HG02623 (cell line): ENCODE measurements at regions not wholly inside any gene's neighbourhood (a gene's known extent, or its start where the extent isn't known, plus 50 kb on each side); places are given as distances from the start of the nearest gene placed in this dataset.

ENCODE experiments used
- ATAC-seq: cut with Tn5 transposase; IDR thresholded peaks from one replicate; pipeline ENCODE4 v1.9.1; 2021; ENCODE audit warnings: moderate library complexity; ENCODE audit not compliant: unreplicated experiment

DNA sequence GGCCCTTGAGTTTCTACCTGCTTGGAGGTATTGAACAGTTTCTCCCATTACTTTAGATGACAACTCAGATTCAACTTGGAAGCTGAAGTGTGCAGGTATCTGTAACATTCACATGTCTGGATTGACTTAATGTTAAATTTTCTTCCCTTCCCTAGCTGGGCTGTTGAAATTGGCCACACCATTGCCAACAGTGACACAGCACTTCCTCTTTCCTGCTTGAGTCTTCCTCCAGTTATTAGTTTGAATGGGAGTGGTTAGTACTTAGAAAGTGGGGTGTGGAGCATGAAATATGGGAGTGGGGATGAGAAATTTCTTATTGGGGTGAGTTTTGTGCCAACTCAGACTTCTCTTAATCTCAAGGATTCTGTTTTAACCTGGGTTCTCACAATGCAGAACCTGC lies 454.9 kb downstream of the KCNJ2 start:
- ATAC-seq: no peak

DNA sequence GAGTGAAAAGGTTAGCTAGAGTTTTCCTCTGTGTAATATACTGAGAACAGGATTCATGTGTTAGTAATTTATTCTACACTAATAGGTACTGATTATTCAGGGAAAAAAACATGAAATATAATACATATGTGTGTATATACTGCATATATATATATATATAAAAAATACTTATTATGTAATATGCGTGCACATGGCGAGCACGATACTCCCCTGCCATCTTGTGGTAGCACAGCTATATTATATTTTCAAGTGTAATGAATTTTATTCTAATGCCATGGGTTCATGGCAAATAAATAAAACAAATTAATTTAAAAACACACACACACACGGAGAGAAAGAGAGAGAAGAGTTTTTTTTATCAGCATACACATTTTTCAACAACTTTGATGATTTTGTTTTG lies 460.6 kb downstream of the KCNJ2 start:
- ATAC-seq: no peak

DNA sequence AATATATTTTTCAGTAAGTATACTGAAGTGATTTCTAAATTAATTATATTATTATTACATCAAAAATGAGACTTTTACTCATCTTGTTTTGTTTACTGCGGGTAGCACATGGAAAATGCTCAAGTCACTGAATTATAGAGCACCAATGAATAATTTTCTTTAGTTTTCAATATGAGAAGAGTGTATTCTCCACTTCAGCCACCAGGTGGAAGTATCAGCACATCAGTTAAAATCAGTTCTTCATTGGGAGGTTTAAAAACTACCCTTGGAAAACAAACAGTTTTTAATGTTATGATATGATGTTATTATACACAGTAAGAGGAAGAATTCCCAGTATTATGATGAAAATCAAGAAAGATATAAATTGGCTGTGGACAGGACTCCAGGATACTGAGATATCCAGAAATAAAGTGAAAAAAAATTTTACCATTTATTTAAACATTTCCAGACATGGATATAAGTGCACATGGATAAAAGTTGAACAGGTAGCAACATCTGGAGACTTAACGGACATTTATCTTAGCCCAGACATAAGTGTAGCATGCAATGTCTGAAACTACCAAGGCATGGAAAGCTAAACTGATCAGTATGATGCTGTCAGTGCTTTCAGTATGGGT lies 467.3 kb downstream of the KCNJ2 start:
- no peak for ATAC-seq

DNA sequence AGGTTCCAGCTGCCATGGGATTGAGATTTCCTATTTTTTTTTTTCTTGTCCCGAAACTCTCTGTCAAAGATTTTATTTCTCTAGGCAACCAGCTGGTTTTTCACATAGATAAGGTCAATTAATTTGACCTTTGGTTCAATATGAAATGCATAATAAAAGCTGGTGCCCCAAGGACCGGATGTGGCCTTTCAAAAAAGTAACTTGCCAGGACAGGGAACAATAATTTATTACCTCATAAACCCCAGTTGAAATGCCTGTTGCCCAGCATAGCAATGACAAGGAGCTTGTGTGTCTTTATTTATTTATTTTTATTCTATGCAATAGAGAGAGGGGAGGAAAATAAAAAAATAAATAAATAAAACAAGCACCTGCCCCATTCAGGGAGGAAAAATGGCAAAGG lies 472.7 kb downstream of the KCNJ2 start:
- ATAC-seq: no peak

DNA sequence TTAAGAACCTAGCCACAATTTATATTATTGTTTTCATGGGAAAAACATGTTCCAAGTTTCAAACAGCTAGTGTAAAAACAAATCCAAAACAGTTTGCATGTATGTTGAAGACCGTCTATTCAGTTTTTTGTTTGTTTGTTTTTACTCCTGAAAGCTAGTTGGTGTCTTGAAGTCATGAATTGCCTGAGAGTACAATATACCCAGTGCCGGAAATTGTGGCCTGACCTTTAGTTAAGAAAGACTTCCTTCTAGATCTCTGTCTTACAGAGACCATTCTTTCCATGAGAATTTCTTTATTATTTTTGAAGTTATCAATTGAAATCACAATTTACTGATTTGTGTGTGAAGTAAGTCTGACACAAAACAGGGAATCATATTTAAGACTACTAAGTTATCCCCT lies 474.8 kb downstream of the KCNJ2 start:
- ATAC-seq: no peak

DNA sequence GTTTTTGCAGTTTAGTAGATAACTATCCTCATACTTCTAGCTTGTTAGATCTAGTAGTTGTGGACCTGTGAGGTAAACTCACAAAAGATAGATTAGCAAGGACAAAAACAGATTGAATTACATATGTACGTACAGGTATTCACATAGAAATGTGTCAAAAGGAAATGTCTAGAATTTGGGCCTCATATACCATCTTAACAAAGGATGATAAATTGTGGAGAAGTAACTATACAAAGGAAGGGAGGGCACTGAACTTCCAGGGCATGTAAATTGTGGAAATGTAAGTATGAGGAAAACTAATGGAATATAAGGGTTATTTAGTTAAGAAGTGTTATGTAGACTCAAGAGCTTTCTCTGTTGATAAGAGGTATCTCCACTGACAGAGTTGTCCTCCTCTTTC lies 477.3 kb downstream of the KCNJ2 start:
- ATAC-seq: no peak

DNA sequence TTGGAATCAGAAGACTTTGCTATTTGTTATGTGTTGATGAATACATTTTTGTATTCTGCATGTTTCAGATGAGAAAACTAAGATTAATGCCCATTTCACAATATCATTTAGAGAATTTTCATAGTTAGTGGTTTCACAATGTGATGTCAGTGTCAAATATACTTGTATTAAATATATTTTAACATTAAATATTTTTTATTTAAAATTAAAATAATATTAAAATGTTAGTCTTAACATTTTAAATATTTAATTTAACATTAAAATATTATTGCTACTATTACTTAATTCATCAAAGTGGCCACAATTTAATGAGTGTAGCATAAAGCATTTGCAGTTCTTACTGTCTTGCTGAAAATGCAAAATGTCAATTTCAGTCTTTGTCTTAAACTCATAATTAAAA lies 478.8 kb downstream of the KCNJ2 start:
- no peak for ATAC-seq

DNA sequence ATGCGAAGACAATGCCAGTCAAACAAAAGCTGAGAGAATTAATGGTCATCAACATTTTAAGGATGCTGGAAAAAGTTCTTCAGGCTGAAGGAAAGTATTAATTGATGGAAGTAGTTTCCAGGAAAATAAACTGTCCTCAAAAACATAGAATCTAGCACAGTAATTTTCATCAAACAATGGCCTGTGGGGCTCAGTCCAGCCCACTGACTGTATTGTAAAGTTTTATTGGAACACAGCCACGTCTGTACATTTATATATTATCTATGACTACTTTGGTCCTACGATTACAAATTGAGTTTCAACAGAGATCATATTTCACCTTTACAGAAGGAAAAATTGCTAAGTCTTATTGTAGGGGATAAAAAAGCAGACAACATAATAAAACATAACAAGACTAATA lies 484.5 kb downstream of the KCNJ2 start:
- no peak for ATAC-seq

DNA sequence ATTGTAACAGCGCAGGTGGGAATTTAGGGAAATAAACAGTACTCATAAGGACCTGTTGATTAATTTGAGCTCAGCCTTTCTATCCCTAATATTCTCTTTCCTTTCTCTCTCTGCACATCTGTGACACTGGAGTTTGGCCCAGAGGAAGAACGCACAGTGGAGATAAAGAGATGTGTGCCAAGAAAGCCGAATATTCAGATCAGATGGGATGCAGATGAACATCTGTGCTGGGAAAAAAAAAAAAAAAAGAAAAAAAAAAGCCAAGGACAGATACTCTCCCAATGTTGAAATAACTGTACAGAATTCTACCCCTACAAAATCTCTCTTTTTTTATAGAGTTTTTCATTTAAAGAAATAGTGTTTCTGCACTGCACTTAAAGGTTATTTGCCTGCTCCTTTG lies 485.4 kb downstream of the KCNJ2 start:
- no peak for ATAC-seq

DNA sequence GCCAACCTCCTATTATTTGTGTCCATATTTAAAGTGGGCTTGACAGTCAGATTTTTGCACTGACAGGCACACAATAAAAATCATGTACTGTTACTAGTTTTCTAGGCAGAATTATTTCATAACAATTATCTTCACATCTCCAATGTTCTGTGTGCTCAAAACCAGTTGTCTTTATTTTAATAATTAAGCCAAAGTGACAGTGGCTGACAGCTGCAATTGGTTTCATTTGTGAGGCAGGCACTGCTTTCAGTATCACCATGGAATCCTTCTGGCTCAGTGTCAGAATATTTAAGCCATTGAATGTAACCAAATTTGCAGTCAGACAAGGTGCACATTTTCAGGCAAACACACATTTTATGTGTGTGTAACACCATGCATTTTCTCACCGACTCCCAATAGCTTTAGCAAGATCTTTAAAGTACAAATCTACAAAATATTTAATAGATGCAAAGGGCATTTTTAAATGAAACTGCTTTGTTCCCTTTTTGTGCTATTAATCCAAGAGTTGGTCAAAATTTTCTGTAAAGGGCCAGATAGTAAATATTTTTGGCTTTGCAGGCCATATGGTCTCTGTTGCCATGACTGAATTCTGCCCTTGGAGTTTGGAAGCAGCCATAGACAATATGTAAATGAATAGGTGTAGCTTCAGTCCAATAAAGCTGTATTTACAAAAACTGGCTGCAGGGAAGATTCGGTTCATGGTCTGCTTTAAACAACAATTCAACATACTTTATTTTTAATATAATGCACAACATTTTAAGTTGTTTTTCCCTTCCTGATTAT lies 486.0 kb downstream of the KCNJ2 start:
- ATAC-seq: no peak

DNA sequence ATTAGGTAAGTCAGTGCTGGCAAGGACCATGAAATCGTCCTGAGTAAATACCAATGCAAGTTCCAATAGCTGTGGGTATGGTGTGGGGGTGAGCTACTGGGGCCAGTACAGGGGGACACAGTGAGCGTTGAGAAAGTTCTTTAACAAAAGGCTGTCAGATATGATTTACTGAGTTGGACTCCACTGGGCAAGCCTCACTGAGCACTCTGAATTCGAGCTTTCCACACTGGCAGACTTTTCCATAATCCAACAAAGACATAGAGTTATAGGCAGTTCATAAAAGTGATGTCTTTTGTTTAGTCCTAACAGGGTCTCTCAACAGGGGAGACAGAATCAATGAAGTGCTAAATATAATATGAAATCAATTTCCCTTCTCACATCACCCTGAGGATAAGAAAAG lies 489.0 kb downstream of the KCNJ2 start:
- ATAC-seq: no peak

DNA sequence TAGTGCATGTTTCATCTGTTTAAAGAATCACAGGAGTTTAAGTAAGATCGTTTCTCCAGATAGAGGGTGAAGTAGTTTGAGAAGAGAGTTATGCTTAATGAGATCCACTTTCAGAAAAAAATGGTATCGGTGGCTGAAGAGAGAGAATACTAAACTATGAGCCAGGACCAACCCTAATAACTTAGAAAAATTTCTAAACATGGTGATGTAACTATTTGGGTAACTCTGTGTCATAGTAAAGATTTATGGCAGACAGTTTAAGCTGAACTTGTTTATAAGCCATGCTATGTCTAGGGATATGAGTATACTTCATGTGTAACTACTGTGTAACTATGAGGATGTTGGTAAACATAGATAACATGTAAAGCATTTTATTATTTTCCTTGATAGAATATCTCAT lies 489.5 kb downstream of the KCNJ2 start:
- no peak for ATAC-seq

DNA sequence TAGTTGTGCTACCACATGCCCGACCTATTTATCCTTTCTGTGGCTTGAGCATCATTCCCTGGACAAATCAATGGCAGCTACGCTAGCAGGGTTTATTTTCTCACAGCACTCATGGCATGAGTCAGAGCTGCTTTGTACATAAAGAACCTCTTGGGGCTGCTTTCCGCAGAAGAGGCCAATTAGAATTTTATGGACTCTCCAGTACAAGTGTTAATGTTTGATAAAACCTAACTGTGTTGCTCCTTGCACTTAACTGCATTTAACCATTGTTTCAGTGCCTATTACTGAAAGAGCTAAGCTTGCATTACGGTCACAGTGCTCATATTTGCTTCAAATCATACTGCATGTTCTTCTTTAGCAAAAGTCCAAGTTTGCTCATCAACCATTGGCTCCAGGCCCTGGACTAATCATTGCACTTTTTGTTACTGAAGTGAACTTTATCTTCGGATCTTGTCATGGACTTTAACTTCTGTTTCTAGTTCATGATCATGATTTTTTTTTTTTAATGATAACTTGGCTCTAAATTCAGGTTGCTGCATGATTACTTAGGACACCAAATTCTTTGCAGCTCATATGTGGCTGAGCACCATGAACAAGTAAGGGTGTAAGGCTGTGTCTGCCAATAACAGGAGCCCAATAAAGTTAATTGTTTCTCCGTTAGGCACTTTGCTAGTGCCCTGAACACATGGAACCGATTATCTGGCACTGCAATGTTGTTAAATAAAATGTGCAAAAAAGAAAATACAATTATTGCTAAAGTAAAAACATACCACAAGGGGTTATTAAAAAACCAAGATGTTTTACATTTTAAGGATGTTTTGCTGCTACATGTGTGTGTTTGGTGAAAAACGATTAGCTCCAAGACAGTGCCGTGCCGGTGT lies 492.2 kb downstream of the KCNJ2 start:
- ATAC-seq: no peak

DNA sequence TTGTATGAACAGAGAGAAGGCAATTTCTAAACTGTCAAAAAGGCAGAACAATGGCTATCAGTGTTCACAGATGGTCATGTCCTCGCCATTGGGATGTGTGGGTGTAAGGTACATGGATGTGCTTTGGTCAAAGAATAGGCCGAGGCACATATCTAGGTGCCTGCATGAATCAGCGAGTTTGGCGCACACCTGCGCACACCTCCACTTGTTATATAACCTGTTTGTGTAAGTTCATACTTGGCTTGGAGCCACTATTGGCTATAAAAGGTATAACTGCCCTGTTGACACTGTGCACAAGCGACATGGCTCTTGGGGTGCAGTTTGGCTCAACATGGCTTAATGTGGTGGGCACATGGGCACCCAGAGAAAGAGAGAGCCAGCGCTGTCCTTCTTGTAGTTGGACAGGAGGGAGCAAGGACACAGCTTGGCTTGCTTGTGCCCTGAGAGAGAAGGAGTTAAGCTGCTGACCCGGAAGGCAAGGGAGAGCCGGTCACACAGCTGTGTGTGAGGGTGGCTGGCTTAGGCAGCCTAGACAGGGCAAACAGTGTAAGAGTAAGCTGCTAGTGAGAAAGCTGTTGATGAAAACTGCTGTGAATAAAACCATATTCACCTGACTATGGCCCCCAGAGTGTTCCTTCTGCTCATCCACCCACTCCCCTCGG lies 499.1 kb downstream of the KCNJ2 start:
- ATAC-seq: no peak

DNA sequence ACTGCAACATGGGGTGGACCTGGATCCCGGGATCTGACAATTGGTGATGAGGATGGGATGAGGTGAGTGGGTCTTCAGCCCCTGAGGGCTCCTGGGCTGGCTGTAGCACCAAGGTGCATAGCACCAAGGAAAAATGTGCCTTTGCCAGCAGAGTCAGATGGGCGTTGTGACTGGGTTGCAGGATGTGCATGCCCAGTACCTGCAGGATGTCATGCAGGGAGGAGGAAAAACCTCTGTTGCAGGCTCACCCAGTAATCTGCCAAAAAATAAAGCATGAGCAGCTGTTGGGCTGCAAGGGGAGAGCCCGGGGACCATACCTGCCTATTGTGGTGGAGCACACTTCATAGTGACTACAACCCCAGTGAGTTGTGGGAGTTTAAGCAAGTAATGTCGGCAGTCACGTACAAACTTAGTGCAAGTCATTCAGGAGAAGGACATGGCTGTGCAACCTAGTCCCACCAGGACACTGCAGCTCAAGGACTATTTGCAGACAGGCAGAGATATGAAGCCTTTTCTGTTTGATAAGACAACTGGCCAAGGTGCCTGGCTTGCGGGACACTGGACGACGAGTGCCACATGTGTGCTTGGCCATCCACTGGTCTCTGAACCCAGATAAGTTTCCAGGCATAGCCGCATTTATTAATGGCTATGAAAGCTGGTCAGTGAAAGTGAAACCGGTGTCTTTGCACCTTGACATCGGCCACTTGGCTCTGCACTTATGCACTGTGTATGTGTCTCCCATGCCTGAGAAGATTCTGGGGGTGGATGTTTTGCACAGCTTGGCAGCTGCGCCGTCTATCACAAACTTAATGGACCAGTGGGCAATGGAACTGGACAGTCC lies 499.8 kb downstream of the KCNJ2 start:
- ATAC-seq: no peak

DNA sequence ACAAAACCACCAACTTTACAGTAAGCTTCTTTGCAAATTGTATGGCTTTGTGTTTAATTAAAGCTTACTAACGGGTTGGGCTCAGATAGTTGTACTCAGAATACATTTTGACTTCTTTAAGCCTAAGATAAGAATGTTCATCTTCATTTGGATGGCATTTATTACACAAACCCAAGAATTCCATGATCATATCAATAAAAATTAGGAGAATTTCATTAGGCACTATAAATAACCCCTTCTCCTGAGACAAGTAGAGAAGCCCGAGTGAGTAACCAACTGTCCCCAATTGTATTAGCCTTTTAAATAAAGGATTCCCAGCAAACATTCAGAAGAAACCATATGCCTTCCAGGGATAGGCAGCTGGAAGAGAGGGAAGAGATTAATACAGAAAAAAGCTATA lies 504.7 kb downstream of the KCNJ2 start:
- ATAC-seq: no peak

DNA sequence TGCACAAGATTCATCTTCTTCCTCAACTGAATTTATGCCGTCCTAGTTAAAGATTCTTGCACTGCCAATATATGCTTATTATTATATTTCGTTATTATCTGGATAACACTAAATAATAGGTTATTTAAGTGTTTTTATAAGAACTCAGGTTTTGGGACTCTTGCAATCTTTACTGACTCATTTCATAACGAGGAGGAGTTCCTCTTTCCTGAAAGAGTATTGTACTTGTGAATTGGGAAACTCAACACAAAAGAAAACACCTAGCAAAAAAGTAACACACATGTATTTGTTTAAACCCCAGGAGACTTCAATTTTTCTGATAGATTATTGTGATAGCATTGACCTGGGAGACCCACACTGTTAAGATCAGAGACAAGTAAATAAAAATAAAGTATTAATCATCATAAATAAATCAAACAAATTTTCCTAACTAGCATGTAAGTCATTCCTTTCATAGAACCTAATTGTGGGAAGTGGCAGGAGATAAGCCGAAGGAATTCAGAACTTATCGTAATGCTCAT lies 505.8 kb downstream of the KCNJ2 start:
- no peak for ATAC-seq

DNA sequence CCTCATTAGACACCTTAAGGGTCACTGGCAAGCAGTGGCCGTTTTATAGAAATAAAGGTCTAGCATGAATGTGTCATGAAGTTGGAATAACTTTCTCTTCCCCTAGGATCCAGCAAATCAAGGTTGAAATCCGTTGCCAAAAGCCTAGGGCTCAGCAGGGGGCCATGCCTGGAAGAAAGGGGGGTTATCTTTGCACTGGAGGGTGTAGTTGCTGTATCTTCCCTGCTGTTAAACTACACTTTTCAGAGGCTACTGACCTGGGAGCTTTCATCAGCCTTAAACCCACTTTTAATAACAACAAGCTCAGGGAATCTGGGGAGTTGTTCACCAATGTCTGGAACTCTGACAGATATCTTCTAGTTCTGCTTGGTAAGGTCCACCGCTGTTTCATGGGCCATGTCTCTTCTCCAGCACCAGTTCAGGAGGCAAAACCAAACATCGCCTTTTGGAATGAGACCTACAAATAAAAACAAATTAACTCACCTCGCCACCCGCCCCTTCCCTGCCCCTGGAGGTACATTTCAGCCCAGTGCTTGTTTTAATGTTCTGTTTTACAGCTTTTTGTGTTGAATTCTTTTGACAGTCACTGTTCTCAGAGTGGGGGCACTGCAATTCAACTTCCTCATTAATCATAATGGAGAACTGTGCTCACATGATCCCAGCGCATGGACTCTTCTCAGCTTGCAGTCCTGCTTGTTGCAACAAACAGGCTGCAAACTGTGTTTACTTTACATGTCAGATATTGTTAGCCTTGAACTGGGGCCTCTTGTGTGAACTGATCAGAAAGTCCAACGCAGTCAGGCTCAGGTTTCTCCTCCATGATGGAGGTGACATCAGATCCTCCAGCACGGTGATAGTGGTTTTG lies 508.7 kb downstream of the KCNJ2 start:
- ATAC-seq: no peak

DNA sequence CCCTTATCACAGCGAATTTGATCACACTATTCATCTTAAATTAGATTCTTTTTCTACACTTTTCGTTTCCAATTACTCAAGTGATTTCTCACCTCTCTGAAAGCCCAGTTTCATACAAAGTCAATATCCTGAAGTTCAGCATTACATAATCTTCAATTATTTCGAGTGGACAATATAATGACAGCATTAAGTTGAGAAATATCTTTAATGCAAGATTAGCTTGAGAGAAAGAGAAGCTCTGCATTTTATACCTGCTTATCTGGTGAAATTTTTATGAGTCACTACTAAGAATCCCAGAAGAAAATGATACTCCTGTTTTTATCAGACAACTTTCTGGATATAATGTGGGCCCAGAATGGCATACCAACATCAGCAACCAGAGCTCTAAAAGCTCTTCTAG lies 509.6 kb downstream of the KCNJ2 start:
- ATAC-seq: no peak
